PFSK-1 (cell line): ENCODE measurements at regions not wholly inside any gene's neighbourhood (a gene's known extent, or its start where the extent isn't known, plus 50 kb on each side); places are given as distances from the start of the nearest gene placed in this dataset.

ENCODE experiments used
- POLR2AphosphoS5 ChIP-seq: IDR thresholded peaks from 2 replicates; pipeline ENCODE4 v1.6.1; 2012; ENCODE audit warnings: low read depth, mild to moderate bottlenecking, control low read depth, low read length, moderate library complexity
- REST ChIP-seq, 2 experiments: IDR thresholded peaks; 2 replicates each; pipeline versions ENCODE4 v1.6.1 to v1.8.0; 2011 to 2012; ENCODE audit warnings: low read depth in 2 of 2, low read length in 2 of 2, control low read depth in 1 of 2, inconsistent platforms in 1 of 2, mild to moderate bottlenecking in 1 of 2, moderate library complexity in 1 of 2; ENCODE audit not compliant: insufficient read depth in 1 of 2
- TAF1 ChIP-seq: IDR thresholded peaks from 2 replicates; pipeline ENCODE4 v1.6.1; 2012; ENCODE audit warnings: low read length, control low read depth, borderline replicate concordance; ENCODE audit not compliant: insufficient read depth

- TF ChIP-seq POLR2AphosphoS5 (no peak), TAF1 (no peak), REST (IDR thresholded peaks at IDR 0.05; ENCODE audit: insufficient read depth in 1 of 2, low read depth in 2 of 2, low read length in 2 of 2) (no peak)
Observed at GRCh38 chr2:104736026-104736425, 117.9 kb upstream of the POU3F3 start.
